ENCODE measurements at regions not wholly inside any gene's neighbourhood (a gene's known extent, or its start where the extent isn't known, plus 50 kb on each side); places are given as distances from the start of the nearest gene placed in this dataset.

GRCh38 chr22:26732284-26732683 lies 74.9 kb downstream of the MIAT start:
- H3K4me3 ChIP-seq (ENCODE audit: low read depth, low read length): no peak overlapping the region
- no peak for DNase-seq (ENCODE audit: low read depth)
- TF ChIP-seq CTCF (IDR thresholded peaks at IDR 0.05; ENCODE audit: low read depth, low read length, missing control alignments): no peak

GRCh38 chr22:26734339-26735018 lies 77.1 kb downstream of the MIAT start:
- DNase-seq (ENCODE audit: low read depth): no peak
- no peak overlapping the region for H3K4me3 ChIP-seq (ENCODE audit: low read depth, low read length)
- TF ChIP-seq CTCF (IDR thresholded peaks at IDR 0.05; ENCODE audit: low read depth, low read length, missing control alignments): no peak

GRCh38 chr22:26735019-26735409 lies 77.6 kb downstream of the MIAT start:
- no peak overlapping the region for H3K4me3 ChIP-seq (ENCODE audit: low read depth, low read length)
- no peak for TF ChIP-seq CTCF (IDR thresholded peaks at IDR 0.05; ENCODE audit: low read depth, low read length, missing control alignments)
- no peak for DNase-seq (ENCODE audit: low read depth)

GRCh38 chr22:26737262-26737661 lies 79.9 kb downstream of the MIAT start:
- no peak for TF ChIP-seq CTCF (IDR thresholded peaks at IDR 0.05; ENCODE audit: low read depth, low read length, missing control alignments)
- no peak for DNase-seq (ENCODE audit: low read depth)

GRCh38 chr22:26740253-26740652 lies 82.9 kb downstream of the MIAT start:
- DNase-seq (ENCODE audit: low read depth): no peak
- no peak for TF ChIP-seq CTCF (IDR thresholded peaks at IDR 0.05; ENCODE audit: low read depth, low read length, missing control alignments)
- H3K4me3 ChIP-seq (ENCODE audit: low read depth, low read length): no peak overlapping the region

More at GRCh38 chr22:26737262-26737661, 79.9 kb downstream of the MIAT start:
- H3K4me3 ChIP-seq (ENCODE audit: low read depth, low read length): no peak overlapping the region

- no peak overlapping the region for H3K4me3 ChIP-seq (ENCODE audit: low read depth, low read length)
- TF ChIP-seq CTCF (IDR thresholded peaks at IDR 0.05; ENCODE audit: low read depth, low read length, missing control alignments): no peak
- DNase-seq (ENCODE audit: low read depth): no peak
Measured at GRCh38 chr22:26743149-26743548, 85.8 kb downstream of the MIAT start.
